Colonic mucosa (tissue), 4 donors: ENCODE measurements at regions not wholly inside any gene's neighbourhood (a gene's known extent, or its start where the extent isn't known, plus 50 kb on each side); places are given as distances from the start of the nearest gene placed in this dataset.

ENCODE experiments used
- DNase-seq: peaks from one replicate; pipeline ENCODE4 v3.0.0-alpha.2; 2020
- H3K27ac ChIP-seq: fragments of 200-600 bp; one replicate; pipeline ENCODE4 v1.8.0; 2021
- H3K27me3 ChIP-seq: fragments of 200-600 bp; one replicate; pipeline ENCODE4 v1.8.0; 2021
- H3K36me3 ChIP-seq: fragments of 200-600 bp; one replicate; pipeline ENCODE4 v1.8.0; 2021
- H3K4me1 ChIP-seq: fragments of 200-600 bp; one replicate; pipeline ENCODE4 v1.8.0; 2021; ENCODE audit warnings: mild to moderate bottlenecking
- H3K4me3 ChIP-seq: fragments of 200-600 bp; one replicate; pipeline ENCODE4 v1.8.0; 2021
- H3K9ac ChIP-seq, 2 donors: one replicate each; pipeline ENCODE4 v1.7.0; 2013; ENCODE audit warnings: control low read depth in 2 of 2, low read depth in 2 of 2, low read length in 2 of 2
- H3K9me3 ChIP-seq: fragments of 200-600 bp; one replicate; pipeline ENCODE4 v1.8.0; 2021
- CTCF ChIP-seq: fragments of 200-600 bp; IDR thresholded peaks from one replicate; pipeline ENCODE4 v1.8.0; 2022; ENCODE audit warnings: antibody characterized with exemption, mild to moderate bottlenecking
- intact Hi-C: fragments of 100-400 bp; cut with DNase I; formaldehyde crosslinking; loops from one replicate; pipeline ENCODE4 v1.14.1; 2022
- donor health status: healthy.
- donor health status: DM: no; HTN: no; CAD: no.
- donor health status: DM: no; HTN: no; CAD: no.

GRCh38 chrX:111007238-111007637 lies 88.8 kb upstream of the PAK3 start:
- H3K27ac ChIP-seq, result no peak overlapping the region
- peaks cover 1% of the 10 kb centered on the region for H3K27me3 ChIP-seq
- no peak for TF ChIP-seq CTCF
- no peak overlapping the region for H3K9ac ChIP-seq
- intact Hi-C loops, result no loop called here
- no peaks in the 10 kb centered on the region for H3K4me1 ChIP-seq
- H3K4me3 ChIP-seq, result no peak overlapping the region
- H3K9me3 ChIP-seq, result no peaks in the 10 kb centered on the region
- DNase-seq, result no peak
- H3K36me3 ChIP-seq, result no peaks in the 10 kb centered on the region

GRCh38 chrX:111006116-111006515 lies 89.9 kb upstream of the PAK3 start:
- Histone ChIP-seq H3K36me3 (no peaks in the 10 kb centered on the region), H3K4me1 (no peaks in the 10 kb centered on the region), H3K27ac (no peak overlapping the region), H3K9me3 (no peaks in the 10 kb centered on the region), H3K27me3 (peaks cover 5% of the 10 kb centered on the region), H3K9ac (no peak overlapping the region), H3K4me3 (no peak overlapping the region)
- DNase-seq, result no peak
- TF ChIP-seq CTCF, result no peak
- intact Hi-C loops, result no loop called here

- H3K4me1 ChIP-seq, result no peaks in the 10 kb centered on the region
- H3K9me3 ChIP-seq, result no peaks in the 10 kb centered on the region
- no peak for TF ChIP-seq CTCF
- intact Hi-C loops, result no loop called here
- no peaks in the 10 kb centered on the region for H3K36me3 ChIP-seq
- no peak overlapping the region for H3K9ac ChIP-seq
- DNase-seq, result no peak
- no peak overlapping the region for H3K4me3 ChIP-seq
- H3K27me3 ChIP-seq, result peaks cover 5% of the 10 kb centered on the region
- no peak overlapping the region for H3K27ac ChIP-seq
These were observed 90.8 kb upstream of the PAK3 start for GRCh38 chrX:111005166-111005565.

- intact Hi-C loops, result no loop called here
- TF ChIP-seq CTCF, result no peak
These were observed 92.9 kb upstream of the PAK3 start for GRCh38 chrX:111003118-111003517.

GRCh38 chrX:110992611-110993010 lies 103.4 kb upstream of the PAK3 start:
- Histone ChIP-seq H3K4me3 (no peak overlapping the region), H3K9ac (no peak overlapping the region), H3K27me3 (no peaks in the 10 kb centered on the region), H3K27ac (no peak overlapping the region), H3K36me3 (no peaks in the 10 kb centered on the region), H3K4me1 (no peaks in the 10 kb centered on the region), H3K9me3 (no peaks in the 10 kb centered on the region)
- TF ChIP-seq CTCF, result peak; percentile 41
- intact Hi-C loops, result no loop called here
- peak; percentile 19 for DNase-seq

More at GRCh38 chrX:111003118-111003517, 92.9 kb upstream of the PAK3 start:
- no peak overlapping the region for H3K27ac ChIP-seq
- H3K4me3 ChIP-seq, result no peak overlapping the region
- H3K36me3 ChIP-seq, result no peaks in the 10 kb centered on the region
- no peaks in the 10 kb centered on the region for H3K9me3 ChIP-seq
- no peak overlapping the region for H3K9ac ChIP-seq
- no peak for DNase-seq
- H3K27me3 ChIP-seq, result peaks cover 5% of the 10 kb centered on the region
- no peaks in the 10 kb centered on the region for H3K4me1 ChIP-seq

- Histone ChIP-seq H3K27me3 (no peaks in the 10 kb centered on the region), H3K27ac (no peak overlapping the region), H3K9ac (no peak overlapping the region), H3K4me3 (no peak overlapping the region), H3K4me1 (no peaks in the 10 kb centered on the region), H3K36me3 (no peaks in the 10 kb centered on the region), H3K9me3 (no peaks in the 10 kb centered on the region)
- TF ChIP-seq CTCF, result no peak
- intact Hi-C loops, result no loop called here
- DNase-seq, result no peak
These were observed 106.1 kb upstream of the PAK3 start for GRCh38 chrX:110989869-110990268.
